Jurkat, Clone E6-1 (cell line): ENCODE measurements at regions not wholly inside any gene's neighbourhood (a gene's known extent, or its start where the extent isn't known, plus 50 kb on each side); places are given as distances from the start of the nearest gene placed in this dataset.

Source experiments
- DNase-seq: peaks from one replicate; pipeline ENCODE4 v3.0.0-alpha.2; 2011; ENCODE audit warnings: low read depth, low spot score
- H3K4me3 ChIP-seq: 2 replicates; pipeline ENCODE4 v1.5.1; 2011; ENCODE audit warnings: mild to moderate bottlenecking, low read length, control low read depth, moderate library complexity

DNA sequence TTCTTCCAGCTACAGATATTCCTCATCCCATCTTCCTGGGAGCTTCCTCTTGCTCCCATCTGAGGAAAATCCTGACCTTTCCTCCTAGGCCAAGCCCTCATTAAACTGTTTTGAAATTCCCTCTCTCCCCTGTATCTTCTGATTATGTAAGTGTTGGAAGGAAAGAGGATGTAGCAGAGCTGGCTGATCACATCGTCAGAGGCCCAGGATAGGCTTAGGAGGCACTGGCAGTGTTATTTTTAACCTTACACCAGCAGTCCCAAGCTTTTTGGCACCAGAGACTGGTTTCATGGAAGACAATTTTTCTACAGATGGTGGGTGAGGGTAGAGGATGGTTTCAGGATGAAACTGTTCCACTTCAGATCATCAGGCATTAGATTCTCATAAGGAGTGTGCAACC is 630.4 kb downstream of the EPHA4 start:
- no peak for DNase-seq
- no peak overlapping the region for H3K4me3 ChIP-seq

DNA sequence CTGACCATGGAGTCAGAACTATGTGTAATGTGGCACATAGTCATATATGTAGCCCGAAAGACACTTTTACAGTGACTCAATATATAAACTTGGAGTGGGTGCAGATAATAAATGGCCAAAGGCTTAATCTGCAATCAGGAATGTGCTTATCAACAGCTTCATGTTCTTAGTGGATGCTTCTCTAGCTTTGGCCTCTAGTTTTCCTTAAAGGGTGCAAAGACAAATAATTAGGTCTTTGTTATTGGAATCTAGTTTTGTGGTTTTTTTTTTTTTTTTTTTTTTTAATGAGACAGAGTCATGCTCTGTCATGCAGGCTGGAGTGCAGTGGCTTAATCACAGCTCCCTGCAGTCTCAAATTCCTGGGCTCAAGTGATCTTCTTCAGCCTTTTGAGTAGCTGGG is 625.6 kb downstream of the EPHA4 start:
- H3K4me3 ChIP-seq: no peak overlapping the region
- DNase-seq: no peak

DNA sequence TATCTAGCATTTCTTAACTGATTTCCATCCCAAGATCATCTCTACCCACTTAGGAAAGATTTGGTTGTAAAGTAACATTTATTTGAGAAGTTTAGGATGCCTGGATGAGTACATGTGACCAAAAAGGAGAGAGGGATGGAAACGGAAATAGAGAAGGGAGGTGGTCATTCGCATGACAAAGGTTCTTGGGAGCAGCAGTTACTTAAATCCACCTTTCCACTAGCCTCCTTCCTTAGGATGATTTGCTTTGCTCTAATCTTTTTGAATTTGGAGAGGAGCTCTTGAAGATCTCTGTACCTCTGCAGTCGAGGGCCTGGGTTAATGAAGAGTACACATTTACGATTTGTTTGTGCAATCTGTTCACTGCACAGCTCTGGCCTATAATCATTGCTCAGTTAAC is 623.5 kb downstream of the EPHA4 start:
- DNase-seq: no peak
- H3K4me3 ChIP-seq: no peak overlapping the region

DNA sequence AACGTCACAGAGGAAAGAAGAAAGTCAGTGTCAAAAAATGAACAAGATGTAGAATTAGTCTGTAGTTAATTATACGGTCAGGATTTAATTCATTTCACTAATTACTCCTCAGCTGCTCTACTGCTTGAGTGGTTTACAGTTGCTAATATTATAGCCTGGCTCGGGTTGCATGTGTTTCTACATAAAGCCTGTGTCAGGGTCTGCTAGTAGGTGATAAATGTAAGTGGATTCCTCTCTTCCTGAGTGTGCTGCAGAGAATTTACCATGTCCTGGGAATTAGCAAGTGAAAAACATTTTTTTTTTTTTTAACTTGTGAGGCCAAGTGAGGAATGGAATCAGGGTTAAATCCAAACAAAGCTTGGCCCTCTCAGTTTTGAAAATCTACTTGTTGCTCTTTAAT is 622.6 kb downstream of the EPHA4 start:
- DNase-seq: no peak

DNA sequence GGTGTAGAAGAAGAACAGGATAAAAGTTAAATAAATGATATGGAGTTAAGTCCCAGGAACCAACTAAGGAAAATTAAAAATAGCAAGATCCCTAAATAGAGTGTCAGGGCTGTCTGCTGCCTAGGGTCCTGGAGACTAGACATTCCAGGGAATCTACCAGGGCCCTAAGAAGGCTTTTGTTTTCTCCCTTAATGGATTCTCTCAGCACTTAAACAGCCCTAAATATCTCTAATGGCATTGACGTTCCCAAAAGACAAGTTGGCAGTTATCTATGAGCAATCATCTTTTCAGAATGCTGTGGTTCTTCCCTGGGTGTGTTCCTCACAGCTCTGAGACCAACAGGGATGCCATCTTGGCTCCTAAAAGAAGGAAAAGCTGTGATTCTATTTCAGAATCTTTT is 616.3 kb downstream of the EPHA4 start:
- no peak overlapping the region for H3K4me3 ChIP-seq

More for the DNA sequence above, 622.6 kb downstream of the EPHA4 start:
- H3K4me3 ChIP-seq: no peak overlapping the region

DNA sequence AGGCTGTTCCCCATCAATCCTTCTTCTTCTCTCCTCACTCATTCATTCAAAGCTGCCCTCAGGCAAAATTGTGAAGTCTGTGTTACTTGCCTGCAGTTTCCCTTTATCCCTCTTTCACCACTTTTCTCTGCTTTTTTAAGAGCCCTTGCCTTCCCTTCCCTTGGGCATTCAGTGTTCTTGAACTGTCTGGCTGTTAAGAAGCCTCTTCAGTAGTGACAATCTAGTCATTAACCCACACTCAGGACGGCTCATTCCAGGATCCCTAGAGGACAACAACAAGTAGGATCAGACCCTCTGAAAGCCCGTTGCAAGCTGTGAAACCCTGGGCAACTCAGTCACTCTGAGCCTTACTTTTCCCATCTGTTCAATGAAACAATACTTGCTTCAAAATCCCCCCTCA is 615.7 kb downstream of the EPHA4 start:
- H3K4me3 ChIP-seq: no peak overlapping the region
- no peak for DNase-seq

More for the DNA sequence above, 616.3 kb downstream of the EPHA4 start:
- DNase-seq: no peak

DNA sequence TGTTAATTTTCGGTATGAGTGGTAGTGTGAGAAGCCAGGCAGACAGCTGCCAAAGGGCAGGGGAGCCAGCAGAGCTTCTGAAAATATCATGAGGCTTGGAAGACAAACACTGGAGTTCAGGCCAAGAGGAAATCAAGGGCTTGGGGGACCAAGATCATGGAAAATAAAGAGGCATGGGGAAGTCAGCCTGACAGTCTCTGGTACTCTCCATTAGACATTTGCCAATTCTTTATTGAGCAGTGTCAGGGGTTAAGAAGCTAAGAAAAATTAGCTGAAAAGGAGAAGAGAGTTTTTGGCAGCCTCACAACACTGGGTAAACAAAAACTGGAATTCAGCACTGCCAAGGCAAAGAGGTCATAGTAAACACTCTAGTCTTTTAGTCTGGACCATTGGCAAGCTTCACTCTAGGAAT is 612.7 kb downstream of the EPHA4 start:
- no peak overlapping the region for H3K4me3 ChIP-seq
- no peak for DNase-seq

DNA sequence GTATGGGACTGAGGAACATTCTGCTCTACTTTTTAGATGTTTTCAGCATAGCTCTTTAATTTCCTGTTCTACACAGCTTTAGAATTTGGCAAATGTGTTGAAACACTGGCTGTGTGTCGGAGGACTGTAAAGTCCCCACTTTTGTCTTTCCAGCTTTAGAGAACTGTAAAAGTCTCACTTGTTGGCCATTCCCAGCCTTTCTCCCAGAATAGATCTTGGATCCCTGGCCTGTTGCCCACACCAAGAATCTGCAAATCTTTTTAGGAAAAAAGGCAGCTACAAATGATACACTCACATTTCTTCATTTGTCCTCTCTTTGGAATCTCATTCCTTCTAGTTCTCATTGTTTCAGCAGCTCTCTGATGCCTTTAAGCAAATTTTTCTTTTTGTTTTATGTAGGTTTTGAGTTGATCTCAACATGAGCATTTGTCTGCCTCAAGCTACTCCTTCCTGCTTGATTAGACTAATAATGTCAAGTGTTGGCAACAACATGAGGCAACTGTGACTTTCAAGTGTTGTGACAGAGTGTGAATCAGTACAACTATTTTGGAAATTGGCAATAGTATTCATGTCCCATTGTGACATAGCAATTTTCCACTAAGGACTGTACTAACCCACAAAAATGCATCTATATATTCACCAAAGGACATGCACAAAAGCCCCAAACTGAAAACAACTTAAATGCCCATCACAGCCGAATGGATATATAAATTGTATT is 610.8 kb downstream of the EPHA4 start:
- H3K4me3 ChIP-seq: no peak overlapping the region
- DNase-seq: no peak

DNA sequence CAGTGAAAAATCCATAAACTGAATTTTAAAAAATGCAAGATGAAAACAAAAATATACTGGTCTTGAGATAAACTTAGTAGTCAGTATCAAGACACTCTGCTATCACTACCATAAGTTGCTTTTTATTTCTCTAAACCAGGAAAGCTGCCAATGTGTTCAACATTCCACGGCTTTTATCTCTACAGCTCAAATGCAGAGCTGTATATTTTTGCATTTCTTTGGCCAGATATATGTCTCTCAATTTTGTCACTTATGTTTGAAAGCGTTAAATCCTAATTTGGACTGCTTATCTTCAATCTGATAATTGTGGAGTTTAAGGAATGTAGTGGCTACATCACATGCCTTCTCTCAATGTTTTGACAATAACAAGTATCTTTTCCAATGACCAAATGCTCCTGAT is 609.5 kb downstream of the EPHA4 start:
- H3K4me3 ChIP-seq: no peak overlapping the region
- DNase-seq: no peak

DNA sequence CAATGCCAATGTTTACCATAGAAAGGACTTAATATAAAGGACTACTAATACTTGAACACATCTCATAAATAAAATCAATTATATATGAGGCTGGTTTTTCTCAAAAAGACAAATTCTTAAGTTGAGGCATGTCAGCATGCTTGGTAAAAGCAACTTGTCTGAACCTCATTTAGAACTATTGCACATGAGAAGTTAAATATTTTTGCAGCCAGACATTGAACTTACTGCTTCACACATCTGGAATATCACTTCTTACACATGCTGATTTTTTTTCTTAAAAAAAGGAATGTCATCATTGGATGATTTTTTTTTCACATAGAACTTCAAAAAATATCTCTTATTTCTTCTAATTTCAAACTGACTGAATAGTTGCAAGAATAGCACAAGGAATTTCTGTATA is 609.0 kb downstream of the EPHA4 start:
- DNase-seq: no peak
- no peak overlapping the region for H3K4me3 ChIP-seq

DNA sequence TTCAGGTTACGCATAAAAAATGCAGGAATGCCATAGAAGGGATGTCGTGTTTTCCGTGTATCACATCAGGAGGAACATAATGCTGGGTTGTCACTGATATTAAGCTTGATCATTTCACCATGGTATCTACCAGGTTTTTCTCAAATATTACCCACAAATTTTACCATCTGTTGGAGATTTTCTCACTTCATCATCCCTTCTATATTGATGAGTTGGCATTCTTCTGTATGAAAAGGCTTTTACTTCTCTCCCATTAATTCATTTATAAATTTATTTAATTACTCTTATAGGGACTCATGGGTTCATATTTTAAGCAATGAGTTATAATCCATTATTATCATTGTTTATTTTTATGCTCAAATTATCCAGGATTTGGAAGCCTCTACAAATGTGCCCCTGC is 608.2 kb downstream of the EPHA4 start:
- DNase-seq: no peak
- H3K4me3 ChIP-seq: no peak overlapping the region

DNA sequence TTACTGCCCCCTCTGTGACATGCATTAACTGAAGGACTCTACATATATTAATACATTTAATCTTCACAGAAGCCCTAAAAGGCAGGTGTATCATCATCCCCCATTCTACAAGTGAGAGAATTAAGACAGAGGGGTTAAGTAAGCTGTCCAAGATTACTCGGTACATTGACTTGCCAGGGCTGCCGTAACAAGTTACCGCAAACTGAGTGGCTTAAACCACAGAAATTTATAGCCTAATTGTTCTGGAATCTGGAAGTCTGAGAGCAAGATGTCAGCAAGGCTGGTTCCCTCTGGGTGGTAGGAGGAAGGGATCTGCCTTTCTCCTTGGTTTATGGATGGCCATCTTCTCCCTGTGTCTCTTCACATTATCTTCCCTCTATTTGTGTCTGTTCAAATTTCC is 605.5 kb downstream of the EPHA4 start:
- no peak for DNase-seq
- no peak overlapping the region for H3K4me3 ChIP-seq

DNA sequence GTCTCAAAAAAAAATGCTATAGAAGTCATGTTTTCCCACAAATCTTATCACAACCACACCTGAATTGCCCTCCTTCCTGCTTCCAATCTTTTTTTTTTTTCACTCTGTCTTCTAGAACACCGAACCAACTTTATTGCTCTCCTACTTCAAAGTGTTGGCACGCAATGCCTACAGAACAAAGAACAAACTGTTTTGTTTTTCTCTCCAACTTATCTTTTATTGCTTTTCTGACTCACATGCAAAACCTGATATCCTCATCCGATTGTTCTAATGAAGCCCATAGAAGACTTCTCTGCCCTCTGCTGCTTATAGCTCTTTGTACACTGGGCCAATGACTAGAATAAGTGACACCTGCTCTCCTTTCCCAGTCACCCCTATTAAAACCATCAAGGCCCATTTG is 602.8 kb downstream of the EPHA4 start:
- no peak overlapping the region for H3K4me3 ChIP-seq
- no peak for DNase-seq

DNA sequence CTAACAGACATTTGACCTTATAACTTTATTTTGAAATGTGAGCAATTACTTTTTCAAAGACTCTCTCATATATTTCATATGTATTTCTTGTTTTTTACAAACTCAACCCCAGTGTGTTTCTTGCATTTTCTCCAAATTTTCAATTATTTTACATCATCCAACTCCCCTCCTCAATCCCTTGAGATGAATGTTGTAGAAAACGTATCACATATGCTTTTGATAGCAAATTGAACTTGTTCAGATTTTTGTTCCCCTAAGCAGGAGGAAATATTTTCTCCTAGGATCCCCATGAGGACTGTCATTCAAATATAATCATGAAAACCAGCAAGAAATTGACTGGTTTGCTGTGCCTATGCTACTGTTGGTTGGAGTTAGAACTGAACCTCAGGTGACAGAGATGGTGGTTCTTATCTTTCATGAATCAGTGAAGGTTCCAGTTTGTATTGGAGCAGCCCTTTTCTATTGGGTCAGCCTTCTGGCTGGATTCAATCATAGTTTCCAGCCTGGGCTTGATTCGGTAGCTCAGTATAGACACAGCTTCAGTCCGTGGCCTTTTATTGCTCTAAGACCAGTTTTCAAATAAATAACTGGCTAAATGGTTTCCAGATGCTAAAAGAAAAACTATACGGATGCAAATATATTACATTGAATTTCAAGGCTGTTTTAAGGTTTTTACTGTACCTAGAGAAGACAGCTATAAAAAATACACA is 591.0 kb downstream of the EPHA4 start:
- H3K4me3 ChIP-seq: no peak overlapping the region
- DNase-seq: no peak

DNA sequence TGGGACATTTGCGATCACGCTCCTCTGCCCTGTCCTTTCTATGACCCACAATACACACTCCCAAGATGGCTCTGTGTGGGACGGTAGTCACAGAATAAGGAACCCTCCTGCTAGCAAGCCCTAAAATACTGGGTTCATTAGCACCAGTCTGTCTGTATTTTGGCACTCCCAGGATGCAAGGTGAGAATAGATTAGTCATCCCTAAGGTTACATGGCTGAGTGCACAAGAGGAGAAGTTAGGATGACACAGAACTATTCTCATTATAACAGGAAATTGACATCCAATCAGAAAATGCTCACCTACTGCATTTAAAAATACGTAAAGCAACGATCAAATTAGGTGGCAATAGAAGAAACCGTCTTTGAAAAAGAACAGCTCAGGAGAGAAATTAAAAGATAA is 590.2 kb downstream of the EPHA4 start:
- DNase-seq: no peak
- H3K4me3 ChIP-seq: no peak overlapping the region

DNA sequence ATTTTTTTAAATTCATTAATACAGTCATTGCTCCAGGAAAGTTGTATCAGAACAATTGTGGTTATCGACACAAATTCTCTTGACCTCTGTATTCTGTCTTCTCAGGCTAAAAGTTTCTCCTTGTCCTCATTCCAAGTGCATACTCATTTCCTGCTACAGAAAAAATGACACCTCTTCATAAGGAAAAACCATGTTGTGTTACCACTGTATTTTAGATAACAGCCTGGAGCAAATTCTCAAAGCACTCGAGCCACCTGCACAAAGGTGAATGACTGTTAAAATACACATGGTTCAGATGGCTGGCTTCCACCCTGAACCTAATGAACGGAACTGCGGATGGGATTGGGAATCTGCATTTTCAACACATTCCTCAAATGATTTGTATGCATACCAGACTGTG is 586.5 kb downstream of the EPHA4 start:
- H3K4me3 ChIP-seq: no peak overlapping the region
- no peak for DNase-seq

DNA sequence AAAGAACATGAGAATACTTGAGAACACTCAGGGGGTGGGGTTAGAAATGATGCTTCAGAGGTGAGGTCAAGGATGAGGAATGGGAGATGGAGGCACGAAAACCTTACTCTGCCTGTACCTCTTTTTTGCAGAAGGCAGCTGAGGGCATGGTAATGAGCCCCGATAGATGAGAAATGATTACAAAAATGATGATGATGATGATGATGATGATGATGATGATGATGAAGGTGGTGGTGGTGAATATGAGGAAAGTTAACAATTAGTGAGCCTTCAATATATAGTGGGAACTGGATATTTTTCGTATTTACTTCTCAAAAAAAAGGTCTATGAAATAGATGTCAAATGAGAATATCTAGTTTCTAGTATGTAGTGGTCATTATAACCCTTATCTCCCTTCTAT is 584.3 kb downstream of the EPHA4 start:
- no peak for DNase-seq
- H3K4me3 ChIP-seq: no peak overlapping the region

DNA sequence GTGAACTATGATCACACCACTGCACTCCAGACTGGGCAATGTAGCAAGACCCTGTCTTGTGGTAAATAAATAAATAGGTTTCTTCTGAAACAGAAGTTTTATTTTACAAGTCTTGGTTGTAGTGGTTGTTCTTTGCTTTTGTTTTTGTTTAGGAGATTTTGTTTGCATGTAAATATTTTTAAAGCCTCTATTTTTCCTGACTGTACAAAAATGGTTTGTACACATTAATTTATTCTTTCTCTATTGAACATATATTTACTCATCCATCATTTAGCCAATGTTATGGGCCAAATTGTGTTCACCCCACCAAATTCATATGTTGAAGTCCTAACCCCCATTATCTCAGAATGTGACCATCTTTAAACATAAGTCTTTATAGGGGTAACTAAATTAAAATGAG is 580.1 kb downstream of the EPHA4 start:
- DNase-seq: no peak
- no peak overlapping the region for H3K4me3 ChIP-seq

DNA sequence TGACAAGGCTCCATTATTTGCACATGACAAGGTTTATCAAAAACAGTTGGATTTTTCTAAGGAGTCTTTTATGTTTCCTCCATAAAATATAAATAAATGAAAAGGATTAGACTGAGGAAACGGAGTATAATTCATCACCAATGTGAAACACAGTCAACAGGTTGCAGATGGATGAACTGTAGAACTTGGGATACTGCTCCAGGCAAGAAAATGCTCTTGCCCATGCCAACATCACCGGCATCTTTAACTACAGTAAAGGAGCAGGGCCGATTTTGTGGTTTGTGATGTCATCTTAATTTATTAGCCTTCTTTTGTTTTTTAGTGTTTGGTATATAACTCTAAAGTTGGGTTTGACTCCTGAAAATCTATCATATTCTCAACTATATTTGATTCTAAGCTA is 577.3 kb downstream of the EPHA4 start:
- no peak overlapping the region for H3K4me3 ChIP-seq
- no peak for DNase-seq

DNA sequence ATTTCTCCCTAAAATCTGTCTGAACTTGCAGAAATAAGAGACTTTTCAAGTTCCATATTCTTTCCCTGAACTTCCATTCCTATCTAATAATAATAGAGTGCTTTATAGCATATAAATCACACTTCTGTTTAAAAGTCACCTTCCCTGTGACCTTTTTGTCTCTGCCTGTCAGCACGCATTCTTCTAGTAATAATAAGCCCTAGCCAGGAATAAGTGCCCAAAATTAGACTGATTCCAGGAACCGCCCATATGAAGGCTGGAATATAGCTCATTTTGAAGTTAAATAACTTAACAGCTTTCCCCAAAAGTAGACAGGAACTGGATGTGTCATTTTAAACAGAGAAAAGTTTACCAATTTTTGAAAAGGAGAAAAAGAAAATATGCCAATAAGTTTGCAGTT is 576.5 kb downstream of the EPHA4 start:
- DNase-seq: no peak
- no peak overlapping the region for H3K4me3 ChIP-seq

DNA sequence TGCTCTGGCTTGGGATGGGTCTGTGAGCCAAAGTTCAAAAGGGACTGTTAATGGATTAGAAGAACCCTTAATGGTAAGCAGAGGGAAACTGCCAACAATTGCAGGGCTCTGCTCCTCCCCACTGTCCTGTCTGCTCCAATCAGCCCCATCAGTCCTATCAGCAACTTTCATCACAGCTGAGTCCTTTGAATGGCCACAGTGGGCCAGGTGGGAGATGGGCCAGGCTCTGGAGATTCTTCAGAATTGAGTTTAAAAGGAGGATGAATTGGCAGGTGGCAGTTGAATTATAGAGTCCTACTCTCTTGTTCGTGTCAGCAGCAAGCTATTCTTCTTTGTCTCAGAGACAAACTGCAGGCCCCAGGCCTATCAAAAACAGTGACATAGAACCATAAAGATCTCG is 573.9 kb downstream of the EPHA4 start:
- DNase-seq: no peak

More for the DNA sequence above, 573.9 kb downstream of the EPHA4 start:
- H3K4me3 ChIP-seq: no peak overlapping the region
